Astrocyte (in vitro differentiated cells and primary cell): ENCODE measurements at regions not wholly inside any gene's neighbourhood (a gene's known extent, or its start where the extent isn't known, plus 50 kb on each side); places are given as distances from the start of the nearest gene placed in this dataset.
A peak's percentile ranks its signal among the peaks of the same experiment; 100 is the strongest.

Experiments
- DNase-seq: peaks from one replicate; pipeline ENCODE4 v3.0.0-alpha.2; 2010; ENCODE audit warnings: low read depth
- FAIRE-seq: peaks from 2 replicates; lab custom pipeline; 2011; peaks lifted over from hg19 to GRCh38; lab: Jason Lieb, UNC
- H2AFZ ChIP-seq: 2 replicates; pipeline ENCODE4 v1.6.0; 2012; ENCODE audit warnings: low read depth, low read length, inconsistent platforms
- H3K27ac ChIP-seq: 2 replicates; pipeline ENCODE4 v1.5.1; 2011; ENCODE audit warnings: low read depth, low read length, inconsistent platforms
- H3K27me3 ChIP-seq: 2 replicates; pipeline ENCODE4 v1.6.0; 2011; ENCODE audit warnings: low read length, inconsistent platforms; ENCODE audit not compliant: insufficient read depth
- H3K36me3 ChIP-seq: 2 replicates; pipeline ENCODE4 v1.5.1; 2011; ENCODE audit warnings: low read length, inconsistent platforms; ENCODE audit not compliant: insufficient read depth
- H3K4me1 ChIP-seq: 2 replicates; pipeline ENCODE4 v1.5.1; 2011; ENCODE audit warnings: low read length, inconsistent platforms; ENCODE audit not compliant: insufficient read depth
- H3K4me2 ChIP-seq: 2 replicates; pipeline ENCODE4 v1.6.0; 2012; ENCODE audit warnings: low read length, inconsistent platforms
- H3K4me3 ChIP-seq: 2 replicates; pipeline ENCODE4 v1.5.1; 2011; ENCODE audit warnings: low read depth, mild to moderate bottlenecking, low read length, inconsistent platforms; ENCODE audit not compliant: insufficient read depth
- H3K79me2 ChIP-seq: 2 replicates; pipeline ENCODE4 v1.6.0; 2012; ENCODE audit warnings: mild to moderate bottlenecking, low read length, inconsistent platforms; ENCODE audit not compliant: insufficient read depth
- H3K9ac ChIP-seq: 2 replicates; pipeline ENCODE4 v1.6.0; 2012; ENCODE audit warnings: mild to moderate bottlenecking, low read length, inconsistent platforms
- H3K9me3 ChIP-seq: 2 replicates; pipeline ENCODE4 v1.5.1; 2012; ENCODE audit warnings: low read depth, mild to moderate bottlenecking, low read length, inconsistent platforms; ENCODE audit not compliant: insufficient read depth
- H4K20me1 ChIP-seq: 2 replicates; pipeline ENCODE4 v1.6.0; 2012; ENCODE audit warnings: low read length, inconsistent platforms; ENCODE audit not compliant: insufficient read depth
- H3K27ac Mint-ChIP-seq: one replicate; pipeline ENCODE4 v1.8.0; 2021; ENCODE audit warnings: mild to moderate bottlenecking, mixed read lengths; ENCODE audit not compliant: unreplicated experiment
- H3K27me3 Mint-ChIP-seq: one replicate; pipeline ENCODE4 v1.8.0; 2021; ENCODE audit warnings: low read depth, mixed read lengths; ENCODE audit not compliant: unreplicated experiment
- H3K36me3 Mint-ChIP-seq: one replicate; pipeline ENCODE4 v1.8.0; 2021; ENCODE audit warnings: low read depth, mixed read lengths; ENCODE audit not compliant: unreplicated experiment
- H3K4me1 Mint-ChIP-seq: one replicate; pipeline ENCODE4 v1.8.0; 2021; ENCODE audit warnings: low read depth, mixed read lengths; ENCODE audit not compliant: unreplicated experiment
- H3K4me3 Mint-ChIP-seq: one replicate; pipeline ENCODE4 v1.8.0; 2021; ENCODE audit warnings: mild to moderate bottlenecking, moderate library complexity, mixed read lengths; ENCODE audit not compliant: unreplicated experiment
- H3K9me3 Mint-ChIP-seq: one replicate; pipeline ENCODE4 v1.8.0; 2021; ENCODE audit warnings: mild to moderate bottlenecking, mixed read lengths; ENCODE audit not compliant: unreplicated experiment
- EZH2 ChIP-seq: IDR thresholded peaks from 2 replicates; pipeline ENCODE4 v1.6.1; 2012; ENCODE audit warnings: mild to moderate bottlenecking, low read length, inconsistent platforms; ENCODE audit not compliant: insufficient read depth
- TF ChIP-seq, protein P1 (sequence below): IDR thresholded peaks from 2 replicates; pipeline ENCODE4 v1.5.1; 2011; ENCODE audit warnings: low read depth, mild to moderate bottlenecking, inconsistent platforms, low read length, moderate library complexity; ENCODE audit not compliant: insufficient read depth

DNA sequence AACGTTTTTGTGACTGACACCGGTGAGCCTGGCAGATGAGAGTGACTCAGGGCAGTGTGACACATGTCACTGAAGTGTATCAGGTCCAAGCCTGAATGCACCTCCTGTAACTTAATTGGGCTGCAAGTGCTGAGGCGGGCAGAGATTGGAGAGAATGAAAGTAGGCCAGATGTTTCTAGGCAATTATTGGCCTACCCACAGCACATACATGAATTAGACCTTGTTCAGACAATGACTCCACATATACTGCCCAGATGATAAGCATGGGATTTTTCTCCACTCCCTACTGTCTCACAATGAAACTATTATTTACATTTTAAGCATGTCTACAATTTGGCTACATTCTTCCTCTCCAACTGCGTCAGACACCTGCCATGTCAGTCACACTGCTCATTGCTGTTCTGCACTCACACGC is 187.3 kb upstream of the ZNF385D start:
- Mint-ChIP-seq H3K4me1 (no peaks in the 10 kb centered on the region), H3K9me3 (no peaks in the 10 kb centered on the region), H3K4me3 (no peak overlapping the region), H3K36me3 (no peaks in the 10 kb centered on the region), H3K27ac (no peak overlapping the region), H3K27me3 (no peaks in the 10 kb centered on the region)
- Histone ChIP-seq H3K9me3 (no peaks in the 10 kb centered on the region), H2AFZ (no peak overlapping the region), H3K27ac (no peak overlapping the region), H3K36me3 (no peaks in the 10 kb centered on the region), H3K27me3 (no peaks in the 10 kb centered on the region), H3K4me1 (no peaks in the 10 kb centered on the region), H4K20me1 (no peaks in the 10 kb centered on the region), H3K79me2 (no peaks in the 10 kb centered on the region), H3K4me3 (no peak overlapping the region), H3K9ac (no peak overlapping the region), H3K4me2 (no peak overlapping the region)
- FAIRE-seq (no peak), DNase-seq (no peak)
- no peak for TF ChIP-seq EZH2
- TF ChIP-seq, protein P1, sequence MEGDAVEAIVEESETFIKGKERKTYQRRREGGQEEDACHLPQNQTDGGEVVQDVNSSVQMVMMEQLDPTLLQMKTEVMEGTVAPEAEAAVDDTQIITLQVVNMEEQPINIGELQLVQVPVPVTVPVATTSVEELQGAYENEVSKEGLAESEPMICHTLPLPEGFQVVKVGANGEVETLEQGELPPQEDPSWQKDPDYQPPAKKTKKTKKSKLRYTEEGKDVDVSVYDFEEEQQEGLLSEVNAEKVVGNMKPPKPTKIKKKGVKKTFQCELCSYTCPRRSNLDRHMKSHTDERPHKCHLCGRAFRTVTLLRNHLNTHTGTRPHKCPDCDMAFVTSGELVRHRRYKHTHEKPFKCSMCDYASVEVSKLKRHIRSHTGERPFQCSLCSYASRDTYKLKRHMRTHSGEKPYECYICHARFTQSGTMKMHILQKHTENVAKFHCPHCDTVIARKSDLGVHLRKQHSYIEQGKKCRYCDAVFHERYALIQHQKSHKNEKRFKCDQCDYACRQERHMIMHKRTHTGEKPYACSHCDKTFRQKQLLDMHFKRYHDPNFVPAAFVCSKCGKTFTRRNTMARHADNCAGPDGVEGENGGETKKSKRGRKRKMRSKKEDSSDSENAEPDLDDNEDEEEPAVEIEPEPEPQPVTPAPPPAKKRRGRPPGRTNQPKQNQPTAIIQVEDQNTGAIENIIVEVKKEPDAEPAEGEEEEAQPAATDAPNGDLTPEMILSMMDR, result no peak

DNA sequence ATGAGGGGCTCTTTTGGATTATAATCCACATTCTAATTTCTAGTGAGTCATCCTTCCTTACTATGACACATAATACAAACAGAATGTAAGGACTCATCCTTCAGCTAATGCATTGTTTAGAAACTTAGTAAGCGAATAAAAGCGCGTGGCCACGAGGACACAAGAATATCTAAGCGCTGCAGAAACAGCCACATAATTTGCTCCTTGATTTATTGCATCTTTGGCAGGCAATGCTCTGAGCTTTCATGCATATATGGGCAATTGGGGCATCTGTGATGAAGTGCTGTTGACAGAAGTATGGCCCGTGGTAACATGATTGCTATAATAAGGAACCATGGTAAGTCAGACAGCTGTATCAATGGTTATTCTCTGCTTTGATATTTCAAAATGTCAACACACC is 191.3 kb upstream of the ZNF385D start:
- H4K20me1 ChIP-seq, result no peaks in the 10 kb centered on the region
- no peaks in the 10 kb centered on the region for H3K79me2 ChIP-seq
- H3K27ac ChIP-seq, result peak overlapping the region; percentile 36
- no peaks in the 10 kb centered on the region for H3K4me1 ChIP-seq
- peak; percentile 81 for DNase-seq
- no peaks in the 10 kb centered on the region for H3K36me3 ChIP-seq
- Mint-ChIP-seq H3K9me3 (no peaks in the 10 kb centered on the region), H3K27me3 (no peaks in the 10 kb centered on the region), H3K36me3 (no peaks in the 10 kb centered on the region), H3K27ac (no peak overlapping the region), H3K4me3 (no peak overlapping the region), H3K4me1 (no peaks in the 10 kb centered on the region)
- no peaks in the 10 kb centered on the region for H3K27me3 ChIP-seq
- H3K4me2 ChIP-seq, result peak overlapping the region; percentile 49
- H3K9me3 ChIP-seq, result no peaks in the 10 kb centered on the region
- TF ChIP-seq, protein P1, result no peak
- no peak for TF ChIP-seq EZH2
- H3K4me3 ChIP-seq, result no peak overlapping the region
- H3K9ac ChIP-seq, result no peak overlapping the region
- no peak overlapping the region for H2AFZ ChIP-seq
- peak; percentile 87 for FAIRE-seq

DNA sequence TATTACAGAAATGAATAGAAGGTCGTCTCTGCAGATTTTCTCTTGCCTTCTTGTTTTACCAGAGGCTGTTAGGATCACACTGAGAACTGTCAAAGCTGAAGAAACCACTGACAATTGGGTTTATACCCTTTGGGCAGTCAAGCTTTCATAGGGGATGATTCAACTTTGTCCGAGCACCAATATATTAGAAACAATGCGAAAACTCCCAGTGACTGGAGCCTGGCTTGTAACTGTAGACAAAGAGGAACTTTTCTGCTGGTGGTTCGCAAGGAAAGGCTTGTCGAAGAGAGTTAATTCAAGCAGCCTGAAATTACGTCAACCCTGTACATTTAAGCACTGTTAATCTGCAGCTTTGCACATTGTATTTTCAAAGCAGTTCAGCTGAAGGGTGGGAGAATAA is 193.2 kb upstream of the ZNF385D start:
- no peak overlapping the region for H3K27ac Mint-ChIP-seq
- H3K36me3 ChIP-seq, result no peaks in the 10 kb centered on the region
- H3K4me1 ChIP-seq, result no peaks in the 10 kb centered on the region
- no peaks in the 10 kb centered on the region for H3K27me3 ChIP-seq
- H2AFZ ChIP-seq, result peak overlapping the region; percentile 13
- H3K4me3 Mint-ChIP-seq, result no peak overlapping the region
- no peaks in the 10 kb centered on the region for H4K20me1 ChIP-seq
- H3K9me3 Mint-ChIP-seq, result no peaks in the 10 kb centered on the region
- H3K9me3 ChIP-seq, result no peaks in the 10 kb centered on the region
- peak; percentile 40 for DNase-seq
- H3K4me1 Mint-ChIP-seq, result no peaks in the 10 kb centered on the region
- H3K27ac ChIP-seq, result no peak overlapping the region
- no peaks in the 10 kb centered on the region for H3K79me2 ChIP-seq
- H3K4me2 ChIP-seq, result peak overlapping the region; percentile 52
- no peaks in the 10 kb centered on the region for H3K36me3 Mint-ChIP-seq
- no peak overlapping the region for H3K4me3 ChIP-seq
- FAIRE-seq, result peak; percentile 37
- H3K9ac ChIP-seq, result no peak overlapping the region
- TF ChIP-seq, protein P1, result no peak
- no peak for TF ChIP-seq EZH2
- H3K27me3 Mint-ChIP-seq, result no peaks in the 10 kb centered on the region
